HG03045 (cell line): ENCODE measurements at regions not wholly inside any gene's neighbourhood (a gene's known extent, or its start where the extent isn't known, plus 50 kb on each side); places are given as distances from the start of the nearest gene placed in this dataset.
"Not testable (repeated sequence)": the region's sequence is repeated elsewhere in the genome, so short reads cannot be mapped to it uniquely, and the experiment has no call there.

Experiments
- ATAC-seq: cut with Tn5 transposase; IDR thresholded peaks from one replicate; pipeline ENCODE4 v1.9.1; 2021; ENCODE audit warnings: mild to moderate bottlenecking, moderate library complexity; ENCODE audit not compliant: unreplicated experiment

DNA sequence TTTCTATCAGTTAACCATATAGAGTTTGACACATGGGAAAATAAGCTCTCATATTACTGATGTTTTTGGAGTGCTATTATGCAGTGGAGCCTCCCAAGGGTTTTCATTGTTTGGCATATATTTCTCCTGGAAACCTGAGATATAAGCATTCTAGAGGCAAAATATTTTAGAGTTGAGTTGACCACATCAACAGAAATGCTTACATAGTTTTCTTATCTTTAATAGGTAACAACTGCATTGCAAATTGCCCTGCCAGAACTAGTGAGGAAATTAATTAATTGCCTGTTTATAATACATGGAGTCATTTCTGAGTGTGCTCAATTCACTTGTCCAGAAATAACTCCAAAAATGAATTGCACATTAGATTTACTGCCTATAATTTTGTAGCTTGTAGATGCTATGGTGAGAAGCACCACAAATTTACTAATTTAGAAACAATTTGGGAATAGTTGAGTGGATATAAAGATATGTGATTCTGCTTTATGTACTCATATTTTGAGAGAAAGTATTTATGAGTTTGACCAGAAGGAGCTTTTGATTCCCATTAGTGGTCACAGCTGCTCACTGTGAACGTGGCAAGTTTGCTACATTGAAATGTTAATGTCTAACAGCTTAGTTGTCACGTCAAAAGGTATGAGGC, 288.7 kb downstream of the CD109 start:
- no peak for ATAC-seq

- ATAC-seq = no peak
Measured at GRCh38 chr6:73983367-73983766, 287.4 kb downstream of the CD109 start.

GRCh38 chr6:73980096-73980495, 284.1 kb downstream of the CD109 start:
- no peak for ATAC-seq

DNA sequence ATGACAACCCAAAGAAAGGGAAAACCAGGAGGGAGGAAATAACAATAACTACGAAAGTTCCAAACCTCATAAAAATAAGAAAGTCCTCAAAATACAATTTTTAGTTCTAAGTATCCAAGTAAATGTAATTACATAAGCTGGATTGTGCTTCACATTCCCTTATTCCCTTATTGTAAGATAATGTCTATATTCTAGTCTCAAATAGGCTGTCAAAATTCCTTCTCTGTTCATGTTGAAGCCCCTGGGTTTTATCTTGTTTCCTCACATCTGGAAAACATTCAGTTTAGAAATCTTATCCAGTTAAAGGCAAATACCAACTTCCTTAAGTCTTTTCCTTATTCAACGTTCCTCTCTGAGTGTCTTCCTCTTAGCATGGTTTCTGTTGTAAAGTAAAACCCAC, 282.3 kb downstream of the CD109 start:
- ATAC-seq = no peak

- not testable (repeated sequence) for ATAC-seq
Measured at GRCh38 chr6:73972518-73972917, 276.5 kb downstream of the CD109 start.

DNA sequence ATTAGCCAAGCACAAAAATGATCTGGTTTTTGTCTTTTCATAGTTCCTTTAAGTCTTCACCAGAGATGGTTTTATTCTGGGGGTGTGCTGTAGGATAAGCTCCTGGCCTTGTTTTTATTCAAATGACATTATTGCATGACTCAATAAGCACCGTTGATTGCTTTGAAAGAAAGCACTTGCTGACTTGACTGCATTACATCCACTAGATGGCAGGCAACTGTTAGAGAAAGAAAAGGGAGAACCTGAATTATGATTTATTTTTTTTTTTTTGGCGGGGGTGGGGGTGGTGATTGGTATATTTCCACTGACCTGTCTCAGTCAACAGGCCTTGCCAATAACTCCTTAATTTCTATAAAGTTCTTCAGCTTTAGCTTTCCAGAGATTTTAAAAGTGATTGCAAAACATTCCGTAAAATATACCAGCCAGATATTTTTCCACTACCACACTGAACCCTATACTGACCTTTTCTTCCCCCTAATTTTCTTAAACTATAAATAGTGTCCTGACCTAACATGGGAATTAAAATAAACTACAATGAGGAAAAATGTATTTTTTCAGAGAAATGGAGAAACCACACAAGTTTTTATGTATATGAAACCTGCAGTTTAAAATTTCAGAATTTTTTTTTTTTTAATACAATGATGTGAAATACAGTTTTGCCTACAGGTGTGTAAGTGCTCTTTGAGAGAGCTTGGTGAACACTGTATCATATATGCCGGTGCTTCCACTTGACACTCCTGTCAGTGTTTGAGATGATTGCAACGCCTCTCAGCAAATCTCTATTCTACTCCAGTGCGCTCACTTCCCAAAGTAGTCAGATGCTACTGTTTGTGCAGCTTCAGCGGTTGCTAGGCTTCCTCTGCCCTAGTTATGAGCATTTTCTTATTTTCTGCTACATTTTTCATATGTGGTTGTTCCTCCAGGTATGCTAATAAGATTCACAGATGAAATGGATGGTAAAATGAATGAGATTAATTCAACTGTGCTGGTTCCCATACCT, 274.3 kb downstream of the CD109 start:
- no peak for ATAC-seq

GRCh38 chr6:73968221-73968757, 272.3 kb downstream of the CD109 start:
- ATAC-seq = no peak

DNA sequence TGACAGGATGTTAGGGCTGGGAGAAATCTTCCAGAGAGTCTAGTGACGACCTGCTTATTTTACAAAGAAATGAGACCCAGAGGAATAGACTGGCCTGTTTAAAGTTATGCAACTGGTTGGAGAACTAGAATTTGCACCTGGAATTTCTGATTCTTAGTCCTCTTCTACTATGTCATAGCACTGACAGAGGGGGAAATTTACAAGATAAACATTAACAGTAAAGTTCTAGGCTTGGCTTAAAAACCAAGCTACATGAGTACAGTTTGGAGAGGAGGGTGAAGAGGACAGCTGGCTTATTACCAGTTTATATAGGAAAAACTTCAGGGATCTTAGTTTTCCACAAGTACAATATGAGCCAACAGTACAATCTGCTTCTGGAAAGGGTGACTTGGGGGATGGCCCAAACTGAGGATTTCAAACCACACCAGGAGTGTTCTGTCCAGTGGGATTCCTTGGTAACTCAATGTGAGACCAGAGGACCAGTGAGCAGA, 269.6 kb downstream of the CD109 start:
- no peak for ATAC-seq

DNA sequence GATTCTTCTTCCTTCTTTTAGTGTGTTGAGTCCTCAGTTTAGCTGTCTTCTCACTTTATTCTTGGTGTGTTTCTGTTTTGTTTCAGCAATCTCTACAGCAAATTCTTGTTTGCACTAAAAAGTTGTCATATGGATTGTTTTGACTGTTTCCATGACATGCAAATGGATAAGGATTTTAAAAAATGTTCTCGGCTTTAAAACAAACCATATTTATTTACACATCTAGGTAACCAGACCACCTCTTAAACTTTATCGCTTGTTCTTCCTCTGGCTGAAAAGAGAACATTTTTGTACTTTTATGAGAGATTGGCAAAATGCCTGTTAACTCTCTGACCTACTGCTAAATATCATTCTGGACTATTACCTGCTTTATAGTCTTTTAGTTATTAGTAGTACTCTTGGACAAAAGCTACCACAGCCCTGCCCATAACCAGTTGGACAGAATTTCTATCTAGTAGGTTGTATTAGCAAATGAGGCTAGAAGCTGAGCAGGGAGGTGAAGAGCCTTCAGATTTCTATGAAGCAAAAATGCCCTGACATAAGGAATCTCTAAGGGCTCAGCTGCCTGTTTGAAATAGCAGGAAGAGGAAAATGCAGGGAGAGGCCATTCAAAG, 268.3 kb downstream of the CD109 start:
- no peak for ATAC-seq

DNA sequence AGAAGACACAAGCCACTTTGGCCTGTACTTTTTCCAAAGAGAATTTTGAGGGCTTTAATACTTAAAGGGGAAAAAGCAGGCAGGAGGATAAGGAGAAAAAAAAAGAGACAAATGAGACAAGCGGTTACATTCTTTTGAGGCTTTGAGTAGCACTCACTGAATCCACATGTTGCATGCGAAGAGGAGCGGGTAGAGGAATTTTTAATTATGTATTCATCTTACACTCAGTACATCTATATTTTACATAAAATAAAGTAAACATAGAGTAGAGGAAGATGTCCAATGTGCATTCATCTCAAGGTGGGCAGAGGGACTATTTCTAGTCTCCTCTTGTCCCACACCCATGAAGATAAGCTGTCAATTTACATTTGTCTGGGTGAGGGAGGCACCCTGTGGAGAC, 266.9 kb downstream of the CD109 start:
- no peak for ATAC-seq

- ATAC-seq = no peak
Measured at GRCh38 chr6:73956305-73956704, 260.3 kb downstream of the CD109 start.

GRCh38 chr6:73955800-73956199, 259.8 kb downstream of the CD109 start:
- ATAC-seq = no peak

DNA sequence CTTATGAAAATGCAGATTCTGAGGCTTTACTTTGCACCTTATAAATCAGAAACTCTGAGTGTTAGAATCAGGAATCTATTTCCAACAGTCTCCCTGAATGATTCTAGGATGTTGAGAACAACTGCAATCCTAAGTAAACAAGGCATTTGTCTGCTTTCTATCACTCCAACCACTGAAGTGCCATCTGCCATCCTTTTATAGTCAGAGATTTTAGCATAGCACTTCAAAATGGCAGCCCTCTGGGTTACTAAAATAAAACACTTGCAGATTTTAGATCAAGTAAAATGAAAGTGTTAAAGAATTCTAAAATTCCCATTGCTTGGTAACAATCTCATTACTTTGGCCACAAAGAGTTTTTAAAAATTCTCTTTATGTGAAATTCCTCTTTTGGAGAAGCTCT, 258.9 kb downstream of the CD109 start:
- no peak for ATAC-seq

DNA sequence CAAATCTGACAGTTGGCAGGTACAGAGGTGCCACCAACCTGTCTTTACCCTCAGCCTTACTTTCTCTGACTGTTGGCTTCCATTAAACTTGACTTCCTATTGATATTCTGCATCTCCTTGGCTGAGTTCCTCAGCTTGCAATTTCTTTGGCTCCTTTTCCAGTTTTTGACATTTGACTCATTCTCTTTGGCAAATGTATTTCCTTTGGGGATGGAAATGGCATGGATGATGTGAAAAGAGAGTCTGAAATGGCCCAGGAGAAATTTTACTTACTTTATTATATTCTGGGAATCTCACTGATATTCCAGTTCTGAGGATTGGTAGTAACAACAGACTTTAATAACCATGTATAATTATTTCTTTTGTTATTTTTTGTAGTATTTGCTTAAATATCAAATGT, 255.2 kb downstream of the CD109 start:
- ATAC-seq = no peak

DNA sequence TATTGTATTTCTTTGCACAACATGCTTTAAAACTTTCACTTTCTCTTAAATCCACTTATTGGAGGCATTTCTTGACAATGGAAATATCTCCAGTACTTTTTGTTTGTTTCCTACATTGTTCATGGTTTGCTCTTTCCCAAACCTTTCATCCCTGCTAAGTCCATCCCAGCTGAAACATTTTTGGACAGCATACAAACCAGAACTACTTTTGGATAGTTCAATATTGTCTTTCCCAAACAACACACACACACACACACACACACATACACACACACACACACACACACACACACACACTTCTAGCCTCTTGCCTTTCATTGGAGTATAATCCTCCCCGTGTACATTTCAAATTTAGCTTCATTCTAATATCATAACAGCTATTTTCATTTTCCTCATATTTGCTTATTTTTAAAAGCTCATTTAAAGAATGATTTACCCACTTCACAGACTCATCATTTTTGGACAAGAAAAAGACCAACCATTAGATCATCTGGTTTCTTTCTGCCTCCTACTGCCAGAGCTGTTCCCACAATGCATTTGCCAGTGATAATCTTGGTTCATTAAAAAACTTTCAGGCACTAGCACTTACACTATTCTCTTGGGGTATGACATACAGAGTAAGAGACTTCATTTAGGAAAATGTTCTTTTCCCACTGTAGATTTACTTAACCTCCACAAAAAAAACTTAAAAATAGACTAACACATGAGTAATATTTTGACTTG, 248.1 kb downstream of the CD109 start:
- no peak for ATAC-seq

DNA sequence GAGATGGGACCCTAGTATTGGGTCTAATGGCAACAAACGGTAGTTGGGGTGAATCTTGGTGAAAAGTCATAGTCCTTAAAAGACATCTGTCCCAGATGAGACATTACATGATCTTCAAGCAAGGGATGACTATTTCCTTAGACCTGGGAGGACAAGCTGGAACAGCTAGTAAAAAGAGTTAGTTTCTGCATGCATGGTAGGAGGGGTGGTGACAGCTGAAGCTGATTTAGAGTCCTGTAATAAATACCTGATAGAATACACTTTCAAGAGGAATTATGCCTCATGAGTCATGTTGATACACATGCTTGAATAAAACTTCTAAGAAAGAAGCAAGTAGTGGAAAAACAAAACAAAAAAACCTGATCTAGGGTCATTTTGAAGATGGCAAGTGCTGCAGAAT, 247.4 kb downstream of the CD109 start:
- ATAC-seq = no peak

DNA sequence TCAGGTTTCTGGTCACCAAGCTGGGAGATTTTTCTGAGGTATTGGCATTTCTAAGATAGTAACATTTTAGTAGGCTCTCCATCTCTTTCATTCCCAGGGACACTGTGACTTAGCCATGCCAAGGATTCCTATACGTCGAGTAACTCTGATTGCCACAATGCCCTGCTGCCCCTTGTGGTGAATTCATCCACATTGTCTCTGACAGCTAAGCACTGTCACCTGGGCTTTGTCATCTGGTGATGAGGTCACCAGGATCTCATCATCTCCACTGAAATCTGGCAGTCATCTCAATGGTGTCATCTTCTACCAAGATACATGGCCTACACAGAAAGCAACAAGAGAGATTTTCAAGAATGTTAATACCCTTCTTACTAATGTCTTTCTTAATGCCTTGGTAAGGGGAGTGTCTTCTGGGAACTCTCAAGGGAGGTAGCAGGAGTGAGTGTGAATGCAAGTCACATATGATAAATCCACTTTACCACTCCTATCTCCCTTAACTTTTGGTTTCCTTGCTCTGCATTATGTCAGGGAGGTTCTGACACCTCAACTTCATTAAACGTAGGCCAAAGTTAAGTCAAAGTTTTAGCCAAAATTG, 246.7 kb downstream of the CD109 start:
- ATAC-seq = no peak

GRCh38 chr6:73941892-73942291, 245.9 kb downstream of the CD109 start:
- ATAC-seq = no peak

DNA sequence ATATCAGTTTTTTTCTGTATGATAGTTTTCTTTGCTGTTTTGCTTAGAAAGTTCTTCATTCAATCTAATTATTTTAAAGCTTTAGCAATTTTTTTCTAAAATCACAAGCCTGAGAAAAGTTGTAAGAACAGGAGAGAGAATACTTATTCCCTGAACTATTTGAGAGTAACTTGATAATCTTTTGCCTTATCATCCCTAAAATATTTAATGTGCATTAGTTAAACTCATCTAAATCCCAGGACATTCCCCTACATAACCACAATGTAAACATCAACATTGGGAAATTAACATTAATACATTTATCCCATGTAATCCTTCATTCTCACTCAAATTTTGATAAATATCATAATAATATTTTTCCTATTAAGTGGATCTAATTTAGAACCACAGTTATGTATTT, 241.8 kb downstream of the CD109 start:
- no peak for ATAC-seq

DNA sequence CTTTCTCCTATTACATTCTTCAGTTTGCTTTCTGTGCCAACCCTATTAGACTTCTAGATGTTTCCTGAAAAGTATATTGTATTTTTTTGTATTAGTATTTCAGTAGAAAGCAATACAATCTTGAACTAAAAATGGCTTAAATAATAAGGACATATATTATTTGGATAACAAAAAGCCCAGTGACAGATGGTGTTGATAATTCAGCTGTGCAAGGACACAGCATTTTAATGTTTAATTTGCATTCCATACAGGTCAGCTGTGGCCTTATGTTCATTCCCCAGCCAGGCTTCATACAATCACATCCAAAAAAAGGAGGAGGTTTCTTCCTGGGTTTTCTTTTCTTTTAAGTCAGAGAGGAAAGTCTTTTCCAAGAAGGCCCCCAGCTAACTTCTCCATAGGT, 236.9 kb downstream of the CD109 start:
- ATAC-seq = no peak
